HG03159 (cell line): ENCODE measurements at regions not wholly inside any gene's neighbourhood (a gene's known extent, or its start where the extent isn't known, plus 50 kb on each side); places are given as distances from the start of the nearest gene placed in this dataset.
"Not testable (repeated sequence)": the region's sequence is repeated elsewhere in the genome, so short reads cannot be mapped to it uniquely, and the experiment has no call there.

ENCODE experiments used
- ATAC-seq: cut with Tn5 transposase; IDR thresholded peaks from one replicate; pipeline ENCODE4 v1.9.1; 2021; ENCODE audit warnings: mild to moderate bottlenecking, moderate library complexity; ENCODE audit not compliant: unreplicated experiment

DNA sequence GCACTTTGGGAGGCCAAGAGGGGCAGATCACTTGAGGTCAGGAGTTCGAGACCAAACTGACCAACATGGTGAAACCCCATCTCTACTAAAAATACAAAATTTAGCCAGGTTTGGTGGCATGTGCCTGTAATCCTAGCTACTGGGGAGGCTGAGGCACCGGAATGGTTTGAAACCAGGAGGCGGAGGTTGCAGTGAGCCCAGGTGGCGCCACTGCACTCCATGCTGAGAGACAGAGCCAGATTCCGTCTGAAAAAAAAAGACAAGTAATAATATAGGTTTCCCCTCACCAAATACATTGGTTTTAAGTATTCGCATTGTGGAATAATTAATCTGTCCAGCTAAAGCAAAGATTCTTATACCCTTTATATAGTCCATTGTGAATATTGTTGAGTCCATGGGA is 1544.6 kb downstream of the OLFM4 start:
- no peak for ATAC-seq

DNA sequence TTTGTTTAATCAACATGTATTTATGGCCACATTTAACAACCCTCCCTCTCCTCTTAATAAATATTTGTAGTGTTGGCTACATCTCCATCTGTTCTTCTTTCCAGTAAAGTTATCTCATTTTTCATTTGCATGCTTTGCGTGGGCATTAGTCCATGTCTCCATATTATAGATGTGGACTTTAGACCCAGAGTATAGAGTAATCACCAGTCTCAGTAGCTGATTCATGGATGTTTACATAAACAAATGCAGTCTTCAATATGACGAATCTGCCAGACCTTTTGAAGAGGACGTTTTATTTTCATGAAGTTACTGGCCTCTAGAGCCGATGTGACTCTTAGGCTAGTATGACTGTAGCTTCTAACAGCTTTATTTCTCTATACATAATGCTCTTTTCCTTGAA is 1546.2 kb downstream of the OLFM4 start:
- ATAC-seq, result no peak

DNA sequence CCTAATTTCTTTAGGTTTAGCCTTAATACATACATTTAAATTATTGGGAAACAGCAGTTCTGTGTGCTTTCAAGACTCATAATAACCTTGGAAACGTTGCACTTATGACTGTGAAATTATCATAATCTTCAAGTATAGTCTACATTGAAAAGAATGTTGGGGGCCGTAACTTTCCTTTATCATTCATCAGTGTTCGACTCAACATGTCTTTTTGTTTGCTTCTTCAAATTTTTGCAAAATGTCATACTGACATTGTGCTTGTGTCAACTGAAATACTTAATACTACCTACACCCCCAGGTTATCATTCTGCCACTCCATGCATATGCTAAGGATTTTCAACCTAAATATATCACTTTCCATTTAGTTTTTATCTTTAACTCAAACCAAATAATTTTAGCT is 1562.9 kb downstream of the OLFM4 start:
- ATAC-seq, result no peak

DNA sequence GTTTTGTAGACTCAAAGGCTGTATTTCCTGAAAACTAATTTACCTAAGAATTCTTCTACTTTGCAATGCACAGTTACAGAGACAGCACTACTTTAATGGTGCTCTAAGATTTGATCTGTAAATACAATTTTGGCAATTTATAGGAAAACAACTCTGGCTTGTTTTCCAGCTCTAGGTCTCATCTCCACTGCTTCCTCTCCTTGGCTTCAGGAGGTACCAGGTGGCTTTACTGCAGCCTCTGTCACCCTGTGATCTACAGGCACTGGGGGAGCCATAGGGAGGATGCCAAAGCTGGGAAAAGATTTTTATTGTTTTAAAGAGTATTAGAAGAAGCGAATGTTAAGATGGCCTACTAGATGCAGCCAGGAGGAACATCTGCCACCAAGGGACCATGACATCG is 1563.6 kb downstream of the OLFM4 start:
- no peak for ATAC-seq

DNA sequence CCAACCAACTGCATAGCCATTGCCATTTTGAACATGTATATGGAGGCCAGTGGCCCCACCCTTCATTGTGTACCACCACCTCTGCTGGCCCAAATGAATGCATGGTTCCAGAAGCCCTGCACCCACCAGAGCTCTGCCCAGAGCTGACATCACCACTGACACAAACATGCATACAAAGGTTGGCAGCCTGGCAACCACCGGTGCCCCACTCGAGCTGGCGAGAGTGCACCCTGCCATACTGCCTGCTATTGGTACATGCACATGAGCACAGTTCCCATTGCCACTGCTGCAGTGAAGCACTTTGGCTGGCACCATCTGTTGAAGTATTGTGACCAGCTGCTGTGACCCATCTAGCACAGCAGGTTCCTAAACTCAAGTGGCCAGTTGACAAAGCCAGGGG is 1564.9 kb downstream of the OLFM4 start:
- no peak for ATAC-seq

DNA sequence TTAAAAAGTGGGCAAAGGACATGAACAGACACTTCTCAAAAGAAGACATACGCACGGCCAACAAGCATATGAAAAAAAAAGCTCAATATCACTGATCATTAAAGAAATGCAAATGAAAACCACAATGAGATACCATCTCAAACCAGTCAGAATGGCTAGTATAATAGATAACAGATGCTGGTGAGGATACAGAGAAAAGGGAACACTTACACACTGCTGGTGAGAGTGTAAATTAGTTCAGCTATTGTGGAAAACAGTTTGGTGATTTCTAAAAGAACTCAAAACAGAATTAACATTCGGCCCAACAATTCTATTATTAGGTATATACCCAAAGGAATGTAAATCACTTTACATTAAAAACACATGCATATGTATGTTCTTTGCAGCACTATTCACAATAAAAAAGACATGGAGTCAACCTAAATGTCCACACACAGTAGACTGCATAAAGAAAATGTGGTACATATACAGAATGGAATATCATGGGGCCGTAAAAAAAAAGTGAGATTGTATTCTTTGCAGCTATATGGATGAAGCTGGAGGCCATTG is 1569.0 kb downstream of the OLFM4 start:
- no peak for ATAC-seq

DNA sequence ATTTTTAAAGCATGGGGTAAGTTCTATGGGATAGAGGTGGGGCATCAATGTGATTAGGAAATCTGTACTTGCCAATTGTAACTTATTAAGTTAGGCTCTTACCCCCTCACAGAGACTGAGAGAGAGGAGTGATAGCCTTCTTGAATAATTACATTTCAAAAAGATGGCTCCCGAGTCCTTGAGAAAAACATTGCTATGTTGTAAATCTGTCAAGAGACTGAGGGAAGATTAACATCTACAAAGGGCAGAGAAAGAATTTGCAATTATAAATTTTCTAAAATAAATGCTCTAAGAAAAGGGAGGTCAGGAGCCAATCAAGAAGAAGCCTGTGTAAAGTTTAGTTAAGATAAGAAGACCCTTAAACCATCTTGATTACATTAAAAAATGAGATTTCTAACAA is 1570.8 kb downstream of the OLFM4 start:
- no peak for ATAC-seq

DNA sequence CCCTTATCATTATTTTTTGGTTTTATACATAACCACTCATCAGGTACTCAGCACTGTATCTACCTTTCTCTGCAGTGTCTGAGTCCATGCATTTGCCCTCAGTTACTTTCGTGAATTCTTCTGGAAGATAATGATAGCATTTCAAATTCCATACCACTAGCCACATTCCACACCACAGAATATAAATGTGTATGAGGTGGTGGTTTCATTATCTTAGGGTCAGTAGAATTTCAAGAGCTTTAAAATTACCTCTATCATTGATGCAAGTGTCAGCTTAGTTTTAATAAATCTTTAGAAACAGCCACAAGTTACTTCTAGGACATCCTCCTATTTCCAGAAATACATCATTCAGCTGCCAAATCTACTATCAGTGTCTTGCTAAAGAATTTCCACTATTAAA is 1578.3 kb downstream of the OLFM4 start:
- no peak for ATAC-seq

DNA sequence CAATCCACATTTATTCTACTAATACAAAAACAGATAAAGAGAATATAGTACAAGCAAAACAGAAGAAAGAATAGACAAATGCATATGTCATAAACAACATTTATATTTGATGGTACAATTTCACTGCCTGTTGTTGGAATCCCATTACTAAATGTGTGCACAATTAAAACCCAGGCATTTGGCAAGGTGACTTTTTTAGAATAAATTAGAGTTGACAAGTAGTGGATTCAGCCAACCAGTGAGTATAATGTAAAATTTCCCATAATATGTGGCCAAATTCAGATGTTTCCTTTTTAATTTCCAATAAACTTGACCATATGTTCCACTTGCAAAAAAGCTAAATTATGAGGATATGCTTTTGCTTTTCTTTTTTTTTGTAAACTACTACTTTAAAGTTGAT is 1578.8 kb downstream of the OLFM4 start:
- no peak for ATAC-seq

DNA sequence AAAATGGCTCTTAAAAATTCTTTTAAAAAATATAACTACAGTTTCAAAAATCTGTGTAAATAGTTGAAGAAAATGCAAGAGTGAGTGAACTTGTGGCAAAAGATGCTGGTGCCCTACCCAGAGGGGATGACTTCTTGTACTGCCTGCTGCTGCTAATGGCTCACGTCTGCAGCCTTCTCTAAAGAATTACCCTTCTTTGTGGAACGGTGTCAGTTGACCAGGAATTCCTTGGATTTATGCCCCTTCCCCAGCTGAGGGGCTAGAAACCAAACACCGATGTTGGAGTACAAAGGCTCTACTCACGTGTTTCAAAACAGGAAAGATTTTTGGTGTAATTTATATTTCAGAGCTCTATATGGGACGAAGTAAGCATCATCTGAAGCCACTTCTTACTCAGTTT is 1582.8 kb downstream of the OLFM4 start:
- no peak for ATAC-seq

DNA sequence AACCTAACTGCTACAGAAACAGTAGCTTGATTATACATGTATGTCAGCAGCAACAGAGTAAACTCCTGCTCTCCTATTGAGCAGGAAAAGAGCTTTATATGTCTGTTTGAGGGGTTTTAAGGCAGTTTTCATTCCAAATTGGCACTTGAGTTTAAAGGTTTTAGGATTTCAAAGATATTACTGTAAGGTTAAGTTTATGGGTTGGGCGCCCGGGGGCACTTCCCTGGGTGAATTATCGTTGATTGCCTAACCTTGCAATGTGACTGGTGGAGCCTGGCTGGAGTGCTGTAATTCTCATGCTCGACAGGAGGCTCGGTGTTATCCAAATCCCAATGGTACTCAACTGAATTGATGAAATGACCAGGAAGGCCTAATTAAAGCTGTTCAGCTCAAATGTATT is 1586.1 kb downstream of the OLFM4 start:
- no peak for ATAC-seq

DNA sequence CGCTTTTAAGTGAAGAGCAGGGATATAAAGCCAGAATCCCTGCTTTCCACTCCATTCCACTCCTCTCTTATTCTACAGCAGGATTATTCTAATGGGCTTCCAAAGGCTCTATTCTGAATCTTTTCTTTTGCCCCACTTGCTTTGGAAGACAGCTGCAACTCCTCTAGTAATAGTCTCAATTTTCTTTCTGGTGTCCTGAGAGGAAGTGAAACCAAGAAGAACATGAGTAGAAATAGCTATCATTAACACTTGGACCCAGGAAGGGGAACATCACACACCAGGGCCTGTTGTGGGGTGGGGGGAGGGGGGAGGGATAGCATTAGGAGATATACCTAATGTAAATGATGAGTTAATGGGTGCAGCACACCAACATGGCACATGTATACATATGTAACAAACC is 1597.9 kb downstream of the OLFM4 start:
- ATAC-seq, result not testable (repeated sequence)

DNA sequence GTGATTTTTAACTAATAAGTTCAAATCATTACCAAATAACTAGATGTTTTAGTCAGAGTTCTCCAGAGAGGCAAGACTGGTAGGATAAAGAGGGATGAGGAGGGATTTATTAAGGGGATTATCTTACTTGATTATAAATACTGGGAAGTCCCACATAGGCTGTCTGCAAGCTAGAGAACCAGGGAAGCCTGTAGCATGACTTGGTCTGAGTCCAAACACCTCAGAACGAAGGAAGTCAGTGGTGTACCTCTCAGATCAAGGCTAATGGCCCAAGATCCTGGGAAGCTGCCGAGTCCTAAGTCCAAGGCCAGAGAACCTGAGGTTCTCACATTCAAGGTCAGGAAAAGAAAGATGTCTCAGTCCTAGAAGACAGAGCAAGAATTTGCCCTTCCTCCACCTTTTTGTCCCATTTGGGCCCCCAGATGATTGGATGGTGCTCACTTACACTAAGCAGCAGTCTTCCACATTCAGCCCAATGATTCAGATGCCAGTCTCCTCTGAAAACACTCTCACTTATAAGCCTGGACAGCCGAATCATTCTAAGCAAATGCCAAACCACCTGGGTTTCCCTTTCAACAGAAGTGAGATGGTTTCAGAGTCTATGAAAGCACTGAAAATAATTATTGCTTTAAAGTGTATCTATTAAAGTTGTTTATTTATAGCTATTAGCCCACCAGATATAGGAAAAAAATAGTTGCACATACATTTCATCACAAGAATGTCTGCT is 1599.2 kb downstream of the OLFM4 start:
- ATAC-seq, result no peak

DNA sequence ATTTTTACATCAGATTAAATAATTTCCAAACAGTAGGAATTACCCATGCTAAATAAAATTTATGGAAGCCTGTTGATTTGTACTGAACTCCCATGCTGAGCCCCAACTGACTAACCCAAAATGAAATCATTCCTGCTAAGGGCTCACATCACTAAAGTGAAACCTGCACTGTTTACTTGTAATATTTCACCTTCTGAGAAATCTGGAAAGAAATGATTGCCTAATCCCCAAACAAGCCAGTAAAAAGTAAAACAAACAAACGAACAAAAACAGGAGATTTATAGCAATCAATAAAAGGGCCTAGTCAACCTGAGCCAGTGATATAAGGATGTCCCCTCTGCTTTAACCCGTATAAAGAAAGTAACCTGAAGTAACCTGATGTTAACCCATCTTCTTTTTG is 1599.8 kb downstream of the OLFM4 start:
- ATAC-seq, result no peak

DNA sequence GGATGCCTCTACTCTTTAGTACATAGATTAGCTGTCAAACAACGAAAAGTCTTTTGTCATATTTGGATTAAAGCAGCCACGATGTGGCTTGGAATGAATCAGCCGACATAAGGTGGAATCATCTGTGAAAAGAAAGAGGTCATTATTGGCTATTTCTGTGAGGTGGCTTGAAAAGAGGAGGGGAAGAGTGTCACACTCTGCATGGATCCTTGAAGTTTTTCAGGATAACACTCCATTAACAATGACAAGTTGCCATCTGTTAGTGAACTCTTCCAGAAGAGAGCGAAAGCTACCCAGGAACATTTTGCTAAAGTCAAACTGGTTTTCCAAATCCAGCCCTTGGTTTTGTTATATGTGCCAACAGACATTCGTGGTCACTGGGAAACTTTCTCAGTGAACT is 1604.8 kb downstream of the OLFM4 start:
- ATAC-seq, result no peak

DNA sequence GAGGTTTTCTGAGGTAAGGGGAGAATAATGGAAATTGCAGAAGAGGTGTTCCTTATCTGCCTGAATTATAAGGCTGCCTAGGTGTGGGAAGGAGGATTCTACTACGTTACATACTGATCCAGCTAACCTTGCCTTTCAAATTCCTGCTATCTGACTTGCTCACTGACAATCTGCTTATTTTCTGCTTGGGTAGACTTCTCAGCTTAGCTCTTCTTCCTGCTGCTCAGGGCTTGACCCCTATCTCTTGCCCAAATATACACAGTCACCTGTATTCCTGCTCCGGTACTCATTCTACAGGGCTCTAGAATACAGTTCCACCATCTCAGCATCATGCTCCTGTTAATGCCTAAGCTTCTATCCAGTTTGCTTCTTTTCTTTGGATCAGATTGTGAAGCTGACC is 1607.6 kb downstream of the OLFM4 start:
- ATAC-seq, result no peak

DNA sequence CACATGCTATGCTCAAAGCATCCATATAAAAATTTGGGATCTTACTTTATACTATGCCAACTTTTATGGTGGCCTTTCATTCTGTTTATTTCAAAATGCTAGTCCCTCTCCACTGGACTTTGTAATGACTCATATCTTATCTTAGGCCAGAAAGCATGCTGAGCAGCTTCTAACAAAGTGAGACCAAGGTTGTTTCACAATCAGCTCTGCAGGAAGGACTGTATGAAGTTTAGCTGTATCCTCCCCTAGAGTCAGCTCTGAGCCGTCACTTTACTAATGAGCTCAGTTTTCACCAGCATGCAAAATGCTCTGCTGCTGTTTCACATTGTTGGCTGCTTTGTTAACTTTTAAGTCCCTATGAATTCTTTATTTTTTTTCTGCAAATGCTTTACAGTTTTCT is 1608.8 kb downstream of the OLFM4 start:
- no peak for ATAC-seq

DNA sequence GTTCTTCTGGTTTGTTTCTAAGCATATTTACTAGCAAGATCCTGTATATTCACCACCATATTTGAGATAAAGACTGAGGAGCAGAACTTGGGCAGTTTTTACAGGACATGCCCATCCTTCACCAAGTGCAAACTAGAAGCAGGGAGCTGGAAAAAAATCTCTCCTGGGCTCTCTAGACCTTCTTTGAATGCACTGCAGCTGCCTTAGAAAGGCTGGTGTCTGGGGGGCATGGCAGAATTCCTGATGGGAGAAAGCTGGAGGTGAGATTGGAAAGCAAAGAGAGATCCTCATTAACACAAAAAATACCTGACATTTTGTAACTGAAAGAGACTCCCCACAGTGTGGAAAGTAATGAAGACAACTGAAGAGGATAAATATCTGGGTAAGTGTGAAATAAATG is 1612.1 kb downstream of the OLFM4 start:
- no peak for ATAC-seq

DNA sequence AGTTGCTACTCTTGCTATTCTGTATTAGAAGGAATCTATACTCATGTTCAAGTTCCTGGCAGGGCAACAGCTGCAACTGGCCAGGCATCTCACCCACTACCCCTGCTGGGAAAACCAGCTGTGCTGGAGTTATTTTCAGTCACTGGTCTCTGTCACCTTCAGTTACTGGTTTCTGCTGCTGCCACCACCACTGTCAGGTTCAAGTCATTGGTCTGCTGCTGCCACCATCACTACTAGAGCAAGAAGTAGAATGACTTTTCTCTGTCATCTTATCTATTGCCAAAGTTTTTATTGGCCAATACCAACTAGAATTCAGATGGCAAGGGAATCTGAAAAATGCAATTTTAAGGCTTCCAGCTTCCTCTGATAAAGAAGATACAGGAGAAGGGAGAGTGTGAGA is 1615.2 kb downstream of the OLFM4 start:
- no peak for ATAC-seq

DNA sequence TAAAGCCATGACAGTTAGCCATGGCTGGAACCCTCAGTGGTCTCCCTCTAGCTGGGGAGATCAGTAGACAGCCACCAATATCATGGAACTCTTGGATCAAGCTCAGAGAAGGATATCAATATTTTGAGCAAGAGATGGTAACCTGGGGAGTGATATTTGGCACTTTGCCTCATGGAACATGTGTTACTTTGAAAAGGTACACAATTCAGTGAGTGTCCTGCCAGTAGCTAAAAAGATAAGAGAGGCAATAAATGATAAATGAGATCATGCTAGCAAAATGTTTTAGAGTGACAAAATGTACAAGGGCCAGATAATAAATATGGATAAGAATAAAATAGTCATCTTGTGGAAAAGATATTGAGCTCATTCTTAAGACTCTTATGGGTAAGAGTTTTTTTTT is 1618.7 kb downstream of the OLFM4 start:
- ATAC-seq, result no peak

DNA sequence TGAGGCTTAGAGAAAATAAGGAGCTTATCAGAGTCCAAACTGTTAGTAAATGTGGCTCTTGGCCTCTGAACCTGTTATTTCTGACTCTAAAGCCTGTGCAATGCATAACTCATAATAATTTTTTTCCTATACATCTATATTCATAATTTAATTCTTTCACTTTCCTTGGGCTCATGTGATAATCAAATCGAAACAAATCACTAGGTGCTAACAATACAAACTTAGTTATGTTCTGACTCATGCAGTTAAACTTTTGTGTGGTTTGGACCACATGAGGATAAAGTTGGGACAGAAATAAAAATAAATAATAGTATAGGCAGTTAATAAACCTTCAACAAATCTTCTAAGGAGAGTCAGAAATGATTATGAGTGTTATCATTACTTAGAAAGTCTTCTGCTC is 1629.0 kb downstream of the OLFM4 start:
- ATAC-seq, result no peak

DNA sequence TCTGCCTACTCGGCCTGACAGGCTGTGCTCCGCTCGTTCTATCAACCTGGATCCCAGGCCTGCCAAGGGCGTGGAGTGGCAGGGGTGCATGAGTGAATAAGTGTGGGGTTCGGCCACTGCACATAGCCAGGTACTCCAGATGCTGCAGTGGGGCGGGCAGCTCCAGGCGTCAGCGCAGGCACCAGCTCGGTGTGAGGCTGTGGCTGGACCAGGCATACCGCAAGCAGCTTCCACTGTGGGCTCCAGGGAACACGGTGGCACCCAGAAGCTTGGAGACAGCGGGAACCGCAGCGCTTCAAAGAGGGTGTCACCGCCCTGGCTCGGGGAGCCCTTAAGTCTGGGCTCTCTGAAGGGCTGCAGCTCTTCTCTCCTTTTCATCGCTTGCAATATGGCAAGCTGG is 1630.2 kb downstream of the OLFM4 start:
- no peak for ATAC-seq

DNA sequence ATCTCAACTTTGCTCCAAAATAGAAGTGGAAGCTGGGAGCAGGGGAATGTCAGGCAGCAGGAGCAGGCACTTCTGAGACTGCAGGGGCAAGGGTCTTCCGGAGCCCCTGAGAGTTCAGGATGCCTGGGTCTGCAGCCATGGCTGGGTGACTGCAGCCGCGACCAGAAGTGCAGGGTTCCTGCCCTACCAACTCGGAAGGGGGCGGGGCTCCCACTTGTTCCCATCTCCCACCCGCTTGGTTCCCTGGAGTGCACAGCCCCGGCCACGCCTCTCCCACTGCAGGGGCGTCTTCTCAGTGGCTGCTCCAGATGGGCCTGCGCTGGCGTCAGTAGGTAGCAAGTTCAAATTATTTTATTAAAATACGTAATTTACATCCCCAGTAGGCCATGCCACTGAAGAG is 1631.7 kb downstream of the OLFM4 start:
- ATAC-seq, result no peak
